Stimulated activated CD8-positive, alpha-beta memory T cell treated with anti-CD3 and anti-CD28 coated beads, Interleukin-15, amount 100 ng/mL, for 48 hours (primary cell): ENCODE measurements at regions not wholly inside any gene's neighbourhood (a gene's known extent, or its start where the extent isn't known, plus 50 kb on each side); places are given as distances from the start of the nearest gene placed in this dataset.

Source experiments
- DNase-seq, 2 donors: peaks; one replicate each; pipeline ENCODE4 v3.0.0-alpha.2; 2020; ENCODE audit warnings: low read depth in 2 of 2

GRCh38 chr5:168046163-168046562 is 245.3 kb upstream of the WWC1 start:
- DNase-seq: no peak

DNA sequence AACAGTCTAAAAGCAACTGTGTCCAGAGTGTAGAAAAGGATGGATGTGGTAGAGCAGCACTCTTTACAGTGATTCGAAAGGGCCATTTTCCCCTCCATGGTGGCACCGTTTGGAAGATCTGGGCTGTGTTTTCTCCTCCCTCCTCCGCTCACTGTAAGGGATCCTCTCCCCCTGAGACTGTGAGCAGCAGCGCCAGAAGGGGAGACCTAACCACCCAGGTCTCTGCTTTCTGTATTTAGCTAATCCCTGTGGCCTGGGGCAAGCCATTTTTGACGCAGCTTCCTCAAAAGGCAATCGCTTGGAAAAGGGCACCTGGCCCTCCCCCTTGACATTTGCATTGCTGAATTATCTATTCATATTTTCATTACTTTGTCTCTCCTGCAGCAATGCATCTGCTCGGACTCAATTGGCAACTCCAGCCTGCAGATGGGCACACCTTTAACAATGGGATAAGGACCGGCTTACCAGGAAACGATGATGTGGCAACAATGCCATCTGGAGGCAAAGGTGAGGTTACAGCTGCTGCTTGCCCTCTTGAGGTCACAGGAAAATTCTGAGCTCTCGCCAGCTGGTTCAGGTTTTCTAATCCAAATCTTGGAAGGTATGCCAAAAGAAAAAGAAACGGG is 244.3 kb upstream of the WWC1 start:
- DNase-seq: no peak

DNA sequence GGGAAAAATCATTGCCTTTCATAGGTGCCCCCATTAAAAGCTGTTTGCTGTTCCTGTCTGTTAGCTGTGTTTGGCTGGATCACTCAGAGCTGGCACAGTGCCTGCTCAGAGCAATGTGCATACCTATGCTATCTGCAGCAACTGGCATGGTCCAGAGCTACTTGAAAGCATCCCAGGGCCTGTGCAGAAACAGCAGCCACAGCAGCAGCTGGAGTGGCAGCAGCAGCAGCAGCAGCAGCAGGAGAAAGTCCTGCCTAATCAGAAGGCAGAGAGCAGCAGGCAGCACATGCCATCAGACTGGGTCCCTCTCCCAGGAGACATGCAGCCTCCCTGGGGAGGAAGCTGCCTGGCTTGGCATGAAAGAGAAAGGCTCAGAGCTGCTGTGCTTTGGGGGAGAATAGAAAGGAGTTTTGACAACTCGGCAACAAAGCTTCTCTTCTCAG is 243.8 kb upstream of the WWC1 start:
- no peak for DNase-seq

DNA sequence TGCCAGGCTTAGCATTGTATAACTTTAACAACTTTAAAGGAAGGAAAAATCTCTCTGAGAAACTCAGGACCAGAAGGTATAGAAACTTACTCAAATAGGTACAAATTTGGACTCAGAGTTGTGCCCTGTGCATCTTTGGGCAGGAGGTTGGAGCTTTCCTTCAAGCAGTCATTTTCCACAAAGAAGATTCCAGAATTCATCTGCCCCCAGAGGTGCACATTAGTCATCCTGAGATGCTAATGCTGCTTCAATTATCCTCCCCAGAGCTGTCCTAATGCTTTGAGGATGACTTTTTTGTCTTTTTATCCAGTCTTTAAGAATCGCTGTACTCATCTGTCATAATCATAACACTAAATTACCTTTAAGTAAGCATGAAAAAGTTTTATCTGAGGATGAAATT is 243.0 kb upstream of the WWC1 start:
- no peak for DNase-seq

- no peak for DNase-seq
Measured at GRCh38 chr5:168052686-168053085, 238.8 kb upstream of the WWC1 start.

- no peak for DNase-seq
Measured at GRCh38 chr5:168054091-168054490, 237.4 kb upstream of the WWC1 start.

DNA sequence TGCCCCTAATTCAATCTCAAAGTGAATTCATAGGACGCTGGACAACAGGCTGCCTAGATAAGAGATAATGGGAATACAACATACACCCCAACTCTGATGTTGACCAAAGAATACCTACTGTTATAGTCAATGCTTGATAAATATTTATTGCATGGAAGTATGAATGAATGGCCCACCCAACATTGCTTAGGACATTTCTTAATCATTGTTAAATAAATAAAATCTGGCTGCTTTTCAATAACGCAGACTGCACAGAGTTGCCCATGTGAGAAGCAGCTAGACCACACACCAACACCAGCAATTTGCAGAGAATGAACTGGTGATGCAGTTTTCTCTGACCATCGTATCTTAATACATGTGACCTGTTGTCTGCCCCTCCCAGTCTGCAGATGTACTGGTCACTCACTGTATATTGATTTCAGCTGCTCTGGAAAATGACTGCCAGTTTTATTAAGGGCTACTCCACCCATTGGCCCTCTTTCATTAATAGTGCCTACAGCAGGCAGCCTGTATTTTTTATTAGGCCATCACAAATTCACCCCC is 236.2 kb upstream of the WWC1 start:
- DNase-seq: no peak

- no peak for DNase-seq
Measured at GRCh38 chr5:168055961-168056360, 235.5 kb upstream of the WWC1 start.

GRCh38 chr5:168056499-168057182 is 234.8 kb upstream of the WWC1 start:
- DNase-seq: no peak

DNA sequence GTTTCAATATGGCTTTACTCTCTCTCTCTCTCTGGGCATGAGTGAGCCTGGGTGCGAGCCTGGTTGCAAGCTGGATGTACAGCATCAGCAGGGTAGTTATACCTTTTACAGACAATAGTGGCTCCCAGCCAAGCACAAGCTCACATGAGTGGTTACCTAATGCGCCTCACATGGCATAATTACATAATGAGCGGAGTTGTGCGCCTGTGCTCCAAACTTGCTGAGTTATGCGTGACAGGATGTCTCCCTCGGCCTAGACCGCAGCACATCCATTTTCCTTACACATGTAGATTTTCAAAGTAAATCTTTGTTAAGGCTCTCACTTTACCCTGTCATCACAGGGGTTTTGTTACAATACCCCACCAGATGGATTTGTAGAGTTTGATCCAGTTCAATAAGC is 233.5 kb upstream of the WWC1 start:
- DNase-seq: no peak

DNA sequence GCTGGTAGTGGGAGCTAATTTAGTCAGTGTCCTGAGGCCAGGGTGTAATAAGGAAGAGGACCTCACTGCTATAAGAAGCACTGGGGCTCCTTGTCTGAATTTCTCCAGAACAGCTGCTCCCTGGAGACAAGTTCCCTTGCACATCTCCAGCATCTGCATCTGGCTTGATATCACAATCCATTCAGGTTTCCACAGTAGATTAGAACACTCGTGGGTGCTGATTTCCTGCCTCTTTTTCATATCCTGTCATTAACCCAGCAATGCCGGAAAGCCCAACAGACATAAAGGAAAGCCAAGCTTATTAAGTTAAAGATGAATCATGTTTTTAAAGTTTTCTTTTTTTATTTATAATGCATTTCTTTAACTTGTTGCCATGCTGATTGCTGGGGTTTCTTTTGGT is 232.3 kb upstream of the WWC1 start:
- DNase-seq: no peak

DNA sequence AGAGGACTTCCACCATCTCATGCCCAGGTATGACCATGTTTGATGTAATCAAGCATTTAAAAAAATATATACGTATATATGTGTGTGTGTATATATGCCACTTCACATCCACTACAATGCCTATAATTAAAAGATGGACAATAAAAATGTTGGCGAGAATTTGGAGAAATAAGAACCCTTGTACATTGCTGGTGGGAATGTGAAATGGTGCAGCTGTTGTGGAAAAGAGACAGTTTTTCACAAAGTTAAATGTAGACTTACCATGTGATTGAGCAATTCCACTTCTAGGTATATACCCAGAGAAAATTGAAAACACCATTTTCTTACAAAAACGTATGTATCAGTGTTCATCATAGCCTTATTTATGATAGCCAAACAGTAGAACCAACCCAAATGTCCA is 229.2 kb upstream of the WWC1 start:
- DNase-seq: no peak

- no peak for DNase-seq
Measured at GRCh38 chr5:168064457-168064856, 227.0 kb upstream of the WWC1 start.

DNA sequence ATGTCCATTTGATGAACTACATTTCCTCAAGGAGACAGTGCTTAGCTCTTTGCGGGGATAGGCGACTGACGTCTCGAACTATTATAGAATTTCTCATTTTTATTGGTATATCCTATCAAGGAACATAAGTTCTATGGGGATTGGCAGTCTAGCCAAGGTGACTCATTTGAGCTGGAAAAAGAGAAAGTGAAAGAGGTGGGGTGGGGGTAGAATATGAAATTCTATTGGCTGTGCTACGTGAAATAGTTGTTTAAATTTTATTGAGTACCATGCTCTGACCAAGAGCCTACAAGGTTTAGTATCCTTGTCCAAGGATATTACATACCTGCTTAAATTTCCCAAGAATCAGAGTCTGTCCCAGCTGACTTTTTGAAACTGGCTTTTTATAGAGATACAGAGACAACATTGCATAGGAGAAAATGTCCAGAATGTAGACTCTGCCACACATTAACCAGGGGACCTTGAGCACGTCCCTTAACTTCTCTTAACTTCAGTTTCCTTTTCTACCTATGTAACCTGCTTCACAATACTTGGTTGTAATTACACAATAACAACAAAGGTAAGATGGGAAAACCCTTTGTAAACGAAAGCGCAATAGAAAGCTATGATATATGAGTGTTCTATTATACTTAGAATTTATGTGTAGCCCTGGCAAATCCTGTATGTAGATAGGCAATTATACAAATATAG is 226.4 kb upstream of the WWC1 start:
- no peak for DNase-seq

- no peak for DNase-seq
Measured at GRCh38 chr5:168066536-168067208, 224.8 kb upstream of the WWC1 start.

DNA sequence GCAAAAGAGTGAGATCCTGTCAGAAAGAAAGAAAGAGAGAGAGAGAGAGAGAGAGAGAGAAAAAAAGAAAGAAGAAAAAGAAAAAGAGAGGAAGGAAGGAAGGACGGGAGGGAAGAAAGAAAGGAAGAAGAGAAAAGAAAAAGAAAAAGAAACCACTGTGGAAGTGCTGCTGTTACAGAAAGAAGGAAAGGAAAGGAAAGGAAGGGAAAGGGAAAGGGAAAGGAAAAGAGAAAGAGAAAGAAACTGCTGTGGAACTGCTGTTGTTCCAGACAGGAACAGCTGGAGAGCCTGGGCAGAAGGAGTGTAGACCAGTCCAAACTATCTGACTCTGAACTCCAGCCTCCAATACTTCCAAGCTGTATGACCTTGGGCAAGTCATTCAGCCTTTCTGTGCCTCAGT is 220.7 kb upstream of the WWC1 start:
- no peak for DNase-seq

GRCh38 chr5:168072665-168073064 is 218.8 kb upstream of the WWC1 start:
- no peak for DNase-seq

GRCh38 chr5:168073311-168073710 is 218.1 kb upstream of the WWC1 start:
- no peak for DNase-seq

DNA sequence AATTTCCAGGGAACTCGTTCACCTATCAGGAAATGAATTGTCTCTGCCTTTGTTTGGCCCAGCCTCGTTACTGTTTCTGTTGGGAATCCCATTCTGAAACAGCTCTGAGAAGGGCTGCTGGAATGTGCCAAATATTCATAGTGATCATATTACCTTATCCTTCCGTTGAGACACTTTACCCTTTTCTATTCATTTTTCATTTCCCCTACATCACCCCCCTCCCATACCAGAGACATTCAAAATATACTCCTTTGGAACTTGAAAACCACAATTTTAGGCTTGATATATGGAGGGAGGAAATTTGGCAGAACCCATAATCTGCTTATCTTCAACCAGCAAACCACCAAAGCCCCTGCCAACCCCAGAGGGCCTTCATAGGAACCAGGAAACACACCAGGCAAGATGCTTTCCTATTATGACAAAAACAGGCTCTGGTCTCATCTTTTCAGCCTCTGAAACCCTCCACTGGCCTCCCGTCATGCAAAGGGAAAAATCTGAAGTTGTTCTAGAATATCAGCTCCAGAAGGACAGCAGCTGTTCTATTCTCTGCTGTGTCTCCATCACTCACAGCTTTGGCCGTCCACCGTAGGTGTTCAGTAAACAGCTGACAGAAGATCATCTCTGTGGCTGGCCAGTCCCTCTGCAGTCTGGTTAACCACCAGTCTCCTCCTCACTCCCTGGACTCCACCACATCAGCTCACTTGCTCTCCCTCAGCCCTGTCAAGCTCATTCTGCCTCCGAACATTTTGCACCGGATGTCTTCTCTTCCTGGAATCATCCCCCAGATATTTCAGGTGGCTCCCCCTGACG is 217.2 kb upstream of the WWC1 start:
- DNase-seq: no peak

DNA sequence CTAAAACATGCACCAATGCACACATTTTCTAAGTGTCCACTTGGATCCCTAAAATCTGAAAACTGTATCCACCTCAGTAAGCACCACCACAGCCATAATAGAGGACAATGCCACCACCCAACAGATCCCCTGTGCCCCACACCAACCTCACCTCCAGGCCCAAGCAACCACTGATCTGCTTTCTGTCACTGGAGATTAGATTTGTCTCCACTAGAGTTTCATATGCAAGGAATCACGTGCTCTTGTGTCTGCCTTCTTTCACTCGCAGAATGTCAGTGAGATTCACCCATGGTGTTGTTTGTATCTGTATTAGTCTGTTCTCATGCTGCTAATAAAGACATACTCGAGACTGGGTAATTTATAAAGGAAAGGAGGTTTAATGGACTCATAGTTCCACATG is 216.1 kb upstream of the WWC1 start:
- no peak for DNase-seq

- no peak for DNase-seq
Measured at GRCh38 chr5:168076561-168076991, 214.9 kb upstream of the WWC1 start.
